ENCODE measurements at regions not wholly inside any gene's neighbourhood (a gene's known extent, or its start where the extent isn't known, plus 50 kb on each side); places are given as distances from the start of the nearest gene placed in this dataset.

DNA sequence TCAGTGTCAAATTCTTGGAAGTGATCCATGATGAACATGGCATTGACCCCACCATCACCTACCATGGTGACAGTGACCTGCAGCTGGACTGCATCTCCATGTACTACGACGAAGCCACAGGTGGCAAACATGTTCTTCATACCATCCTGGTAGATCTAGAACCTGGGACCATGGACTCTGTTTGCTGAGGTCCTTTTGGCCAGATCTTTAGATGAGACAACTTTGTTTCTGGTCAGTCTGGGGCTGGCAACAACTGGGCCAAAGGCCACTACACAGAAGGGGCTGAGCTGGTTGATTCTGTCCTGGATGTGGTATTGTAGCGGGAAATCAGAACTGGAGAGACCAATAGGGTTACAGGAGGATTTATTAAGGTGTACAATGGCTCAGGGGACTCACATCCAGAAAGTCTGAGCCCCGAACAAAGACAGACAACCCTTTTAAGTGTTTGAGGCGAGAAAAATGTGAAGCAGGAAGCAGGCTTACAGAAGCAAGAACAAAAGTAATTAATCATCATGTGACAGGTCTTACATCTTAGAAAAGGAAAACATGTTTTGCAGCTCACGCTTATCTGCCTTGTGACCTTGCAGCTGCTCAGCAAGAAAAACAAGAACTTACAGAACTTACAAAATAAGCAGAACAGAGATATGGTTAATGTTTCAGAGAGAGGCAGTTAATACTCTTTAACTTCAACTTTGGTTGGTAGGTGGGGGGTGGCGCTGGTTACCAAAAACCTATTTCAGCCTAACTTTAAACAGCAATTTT is 58.8 kb upstream of the MOCS1 start:
- no peak for DNase-seq (ENCODE audit: low spot score)
